Stimulated activated CD8-positive, alpha-beta memory T cell treated with anti-CD3 and anti-CD28 coated beads, Interleukin-15, amount 100 ng/mL, for 4 hours (primary cell): ENCODE measurements at regions not wholly inside any gene's neighbourhood (a gene's known extent, or its start where the extent isn't known, plus 50 kb on each side); places are given as distances from the start of the nearest gene placed in this dataset.
"Not testable (repeated sequence)": the region's sequence is repeated elsewhere in the genome, so short reads cannot be mapped to it uniquely, and the experiment has no call there.

Experiments
- DNase-seq, 2 donors: peaks; one replicate each; pipeline ENCODE4 v3.0.0-alpha.2; 2020; ENCODE audit warnings: low read depth in 2 of 2

DNA sequence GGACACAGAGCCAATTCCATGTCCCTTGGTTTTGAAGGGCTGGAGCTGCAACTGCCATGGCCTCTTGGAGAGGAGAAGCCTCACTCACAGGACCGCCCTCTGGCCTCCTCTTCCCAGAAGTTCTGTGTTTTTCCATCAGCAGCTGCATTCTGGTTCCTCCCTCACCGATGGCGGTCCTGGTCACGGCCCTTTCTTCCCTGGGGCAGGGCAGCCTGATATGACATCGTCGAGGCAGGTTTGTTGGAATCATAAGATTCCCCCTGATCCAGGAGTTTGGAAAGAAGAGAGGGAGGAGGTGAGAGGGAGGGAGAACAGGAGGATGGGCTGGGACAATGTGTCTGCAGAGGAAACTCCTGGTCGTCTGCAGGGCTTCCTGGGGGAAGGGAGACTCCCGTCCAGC, 82.7 kb upstream of the PDZD8 start:
- no peak for DNase-seq

DNA sequence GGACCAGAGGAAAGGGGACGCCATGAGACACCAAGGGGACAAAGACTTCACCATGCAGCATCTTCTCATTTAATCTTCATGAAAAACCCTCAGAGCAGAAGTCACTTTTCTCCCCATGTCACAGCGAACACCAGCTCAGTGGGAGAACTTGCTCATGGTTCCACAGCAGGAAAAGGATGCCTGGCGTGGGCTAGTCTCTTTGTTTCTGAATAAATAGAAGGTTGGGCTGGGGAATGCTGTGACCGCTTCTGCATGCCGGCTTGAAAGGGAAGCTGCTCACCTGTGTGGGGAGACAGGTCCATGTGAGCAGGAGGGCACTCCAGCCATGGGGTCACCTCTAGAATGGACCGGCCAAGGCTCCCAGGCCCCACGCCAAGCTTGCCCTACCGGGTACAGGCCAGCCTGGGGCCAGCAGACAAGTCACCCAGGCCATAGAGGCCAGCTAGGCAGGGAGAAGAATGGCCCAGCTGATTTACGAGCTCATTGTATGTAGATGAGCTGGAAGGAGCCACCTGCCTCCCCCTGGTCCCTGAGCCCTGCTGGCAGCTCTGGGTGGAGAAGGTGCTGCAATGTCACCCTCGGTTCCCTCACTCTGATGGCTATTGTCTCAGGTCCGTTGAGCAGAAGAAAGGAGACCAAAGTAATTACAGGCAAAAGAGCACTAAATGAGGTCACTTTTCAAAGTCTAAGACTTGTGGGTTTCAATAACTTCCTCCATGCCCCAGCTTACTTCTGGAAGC, 82.0 kb upstream of the PDZD8 start:
- DNase-seq = no peak

DNA sequence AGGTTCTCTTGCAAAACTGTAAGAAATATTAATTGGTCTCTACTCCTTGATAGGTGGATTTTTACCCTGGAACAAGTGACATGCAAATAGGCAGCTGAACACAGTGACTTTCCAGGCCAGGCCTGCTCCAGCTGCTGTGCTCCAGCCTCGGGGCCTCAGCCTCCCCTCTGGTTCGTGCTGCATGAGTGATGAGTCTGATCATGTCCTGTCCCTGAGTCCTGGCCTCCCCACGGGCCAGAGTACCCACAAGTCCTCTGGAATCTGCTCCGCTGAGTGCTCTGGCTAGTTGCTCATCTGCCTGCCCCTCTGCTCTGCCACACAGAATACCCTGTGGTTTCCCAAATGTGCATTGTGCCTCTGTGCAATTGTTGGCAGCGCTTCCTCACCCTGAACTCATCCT, 80.1 kb upstream of the PDZD8 start:
- DNase-seq = no peak

DNA sequence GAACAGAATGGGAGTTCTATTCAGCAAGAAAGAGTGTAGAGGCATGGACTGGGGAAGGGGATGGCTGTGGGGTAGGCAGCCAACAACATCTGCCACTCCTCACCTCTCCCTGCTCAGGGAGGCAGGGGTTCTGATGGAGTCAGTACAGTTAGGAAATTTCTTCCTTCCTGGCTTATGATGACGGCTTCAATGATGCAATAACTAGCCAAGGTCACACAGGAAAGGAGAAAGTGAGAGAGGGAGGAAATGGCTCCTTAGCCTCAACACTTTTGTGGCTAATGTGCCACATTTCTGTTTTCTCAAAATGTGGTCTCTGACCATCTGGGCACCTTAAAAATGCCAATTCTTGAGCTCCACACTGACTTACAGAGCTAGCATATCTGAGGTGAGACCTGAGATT, 79.3 kb upstream of the PDZD8 start:
- no peak for DNase-seq

DNA sequence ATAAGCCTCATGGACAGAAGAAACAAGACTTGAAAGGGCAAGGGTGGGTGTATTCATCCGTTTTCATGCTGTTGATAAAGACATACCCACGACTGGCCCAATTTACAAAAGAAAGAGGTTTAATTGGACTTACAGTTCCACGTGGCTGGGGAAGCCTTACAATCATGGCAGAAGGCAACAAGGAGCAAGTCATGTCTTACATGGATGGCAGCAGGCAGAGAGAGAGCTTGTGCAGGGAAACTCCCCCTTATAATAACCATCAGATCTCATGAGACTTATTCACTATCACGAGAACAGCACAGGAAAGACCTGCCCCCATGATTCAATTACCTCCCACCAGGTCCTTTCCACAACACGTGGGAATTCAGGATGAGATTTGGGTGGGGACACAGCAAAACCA, 78.2 kb upstream of the PDZD8 start:
- DNase-seq = not testable (repeated sequence)

DNA sequence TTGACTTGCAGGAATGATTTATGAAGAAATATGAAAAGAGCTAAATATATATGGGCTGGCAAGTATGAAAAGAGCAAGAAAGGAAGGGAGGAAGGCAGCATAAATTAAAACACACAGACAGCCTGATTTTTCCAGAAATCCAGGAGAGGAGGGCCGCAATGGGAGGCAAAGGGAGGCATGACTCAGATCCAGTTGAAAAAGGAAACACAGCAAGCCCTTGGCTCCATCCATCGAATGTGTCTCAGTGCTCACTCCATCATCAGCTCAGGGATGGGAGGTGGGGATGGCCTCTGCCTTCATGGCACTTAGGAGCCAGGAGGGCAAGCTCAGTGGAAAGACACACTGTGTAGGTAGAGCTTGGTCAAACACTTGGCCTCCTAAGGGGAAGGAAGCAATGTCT, 75.7 kb upstream of the PDZD8 start:
- DNase-seq = no peak

DNA sequence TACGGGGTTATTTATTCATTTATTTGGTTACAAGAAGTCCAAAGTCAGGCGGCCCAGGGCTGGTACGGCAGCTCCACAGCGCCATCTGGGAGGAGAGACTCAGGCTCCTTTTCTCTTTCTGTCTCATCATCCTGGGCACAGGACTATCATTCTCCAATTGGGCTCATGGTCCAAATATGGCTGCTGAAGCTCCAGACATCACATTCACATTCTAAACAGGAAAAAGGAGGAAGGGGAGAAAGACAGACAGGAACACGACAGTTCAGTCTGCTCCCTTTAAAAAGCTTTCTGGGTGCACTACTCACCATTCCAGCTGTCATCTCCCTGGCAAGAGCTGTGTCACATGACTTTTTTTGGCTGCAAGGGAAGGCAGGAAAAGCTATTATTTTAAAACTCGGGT, 74.4 kb upstream of the PDZD8 start:
- no peak for DNase-seq

DNA sequence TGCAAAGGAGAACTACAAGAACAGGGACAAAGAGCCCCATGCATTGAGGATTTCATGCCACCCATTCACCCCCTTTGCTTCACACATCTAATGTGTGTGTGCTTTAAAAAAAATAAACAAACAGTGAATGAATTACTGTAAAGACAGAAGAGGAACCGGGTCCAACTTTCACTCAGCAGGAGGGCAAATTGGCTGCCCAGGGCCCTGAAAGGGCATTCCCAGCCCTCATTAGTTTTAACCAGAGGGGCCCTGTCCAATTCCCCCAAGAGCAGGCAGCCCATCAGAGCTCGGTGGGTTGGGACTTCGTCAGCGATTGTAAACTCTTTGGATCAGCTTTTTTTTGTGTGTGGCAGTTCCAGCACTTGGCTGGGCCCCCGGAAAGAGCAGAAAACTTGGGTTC, 73.6 kb upstream of the PDZD8 start:
- no peak for DNase-seq

DNA sequence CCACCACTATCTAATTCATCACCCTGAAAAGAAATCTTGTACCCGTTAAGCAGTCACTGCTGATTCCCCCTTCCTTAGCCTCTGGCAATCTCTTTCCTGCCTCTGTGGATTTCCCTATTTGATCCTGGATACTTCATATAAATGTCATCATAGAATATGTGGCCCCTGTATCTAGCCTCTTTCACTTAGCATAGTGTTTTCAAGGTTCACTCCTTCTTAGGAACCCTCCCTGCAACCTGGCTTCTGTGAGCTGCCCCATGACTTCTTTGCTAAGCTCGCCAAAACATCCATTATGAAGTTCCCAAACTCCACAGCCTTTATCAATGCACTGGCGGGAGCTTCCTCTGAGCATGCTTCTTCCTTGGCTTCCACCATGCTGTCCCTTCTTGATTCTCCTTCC, 70.8 kb upstream of the PDZD8 start:
- DNase-seq = no peak

DNA sequence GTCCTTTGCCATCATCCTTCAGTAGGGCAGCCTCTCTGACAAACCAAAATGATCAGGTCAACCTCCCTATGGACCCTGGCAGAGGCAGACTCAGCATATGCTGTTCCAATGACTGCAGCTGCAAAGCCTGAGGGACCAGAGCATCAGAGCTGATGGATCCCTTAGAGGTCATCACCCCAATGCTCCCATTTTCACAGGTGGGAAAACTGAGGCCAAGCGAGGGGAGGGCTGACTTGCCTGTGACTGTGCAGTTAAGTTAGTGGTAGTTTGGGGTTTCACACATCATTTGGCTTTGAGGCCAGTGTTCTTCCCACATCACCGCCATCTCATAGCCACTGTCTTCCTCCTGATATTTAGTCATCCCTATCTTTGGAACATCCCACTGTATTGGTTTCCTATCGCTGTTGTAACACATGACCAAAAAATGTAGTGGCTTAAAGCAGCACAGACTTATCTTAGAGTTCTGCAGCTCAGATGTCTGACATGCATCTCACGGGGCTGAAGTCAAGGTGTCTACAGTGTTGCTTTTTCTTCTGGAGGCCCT, 69.3 kb upstream of the PDZD8 start:
- DNase-seq = no peak

DNA sequence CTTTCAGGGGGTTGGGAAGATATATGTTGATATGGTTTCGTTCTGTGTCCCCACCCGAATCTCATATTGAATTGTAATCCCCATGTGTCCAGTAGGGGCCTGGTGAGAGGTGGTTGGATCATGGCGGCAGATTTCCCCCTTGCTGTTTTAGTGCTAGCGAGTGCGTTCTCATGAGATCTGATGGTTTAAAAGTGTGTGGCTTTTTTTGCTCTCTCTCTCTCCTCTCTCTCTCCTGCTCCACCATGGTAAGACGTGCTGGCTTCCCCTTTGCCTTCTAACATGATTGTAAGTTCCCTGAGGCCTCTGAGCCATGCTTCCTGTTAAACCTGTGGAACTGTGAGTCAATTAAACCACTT, 68.4 kb upstream of the PDZD8 start:
- no peak for DNase-seq

DNA sequence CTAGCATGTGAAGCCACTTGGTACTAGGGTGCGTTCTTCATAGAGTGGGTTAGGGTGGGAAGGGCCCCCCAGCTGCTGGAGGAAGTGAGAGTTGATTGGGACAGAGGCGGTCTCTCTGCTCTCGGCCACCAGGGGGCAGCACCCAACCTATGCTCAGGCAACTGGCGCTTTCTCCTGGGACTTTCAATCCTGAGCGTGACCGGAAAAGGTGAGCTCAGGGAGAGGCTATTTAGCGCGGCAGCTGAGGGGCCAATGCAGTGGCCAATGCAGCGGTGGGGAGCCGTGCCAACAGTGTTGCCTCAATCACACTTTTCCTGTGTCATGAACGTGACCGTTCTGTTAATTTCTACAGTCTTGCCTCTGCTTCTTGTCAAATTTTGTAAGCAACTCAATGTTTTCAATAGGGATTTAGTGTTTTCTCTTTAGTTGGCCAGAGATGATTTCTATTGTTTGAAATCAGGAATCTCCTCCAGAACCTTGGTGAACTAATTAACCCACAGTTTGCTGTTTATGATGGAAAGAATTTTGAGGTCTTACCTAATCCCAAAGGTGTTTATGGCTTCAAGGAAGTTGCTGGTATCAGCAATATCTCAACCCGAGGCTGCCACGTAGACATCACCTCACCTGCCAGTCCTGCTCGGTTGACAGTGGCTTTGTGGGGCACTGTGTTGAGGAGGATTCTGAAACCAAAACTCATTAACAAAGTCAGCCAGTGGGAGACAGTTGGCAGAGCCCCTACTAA, 67.9 kb upstream of the PDZD8 start:
- DNase-seq = peak in 1 of 2 donors; percentile 6

DNA sequence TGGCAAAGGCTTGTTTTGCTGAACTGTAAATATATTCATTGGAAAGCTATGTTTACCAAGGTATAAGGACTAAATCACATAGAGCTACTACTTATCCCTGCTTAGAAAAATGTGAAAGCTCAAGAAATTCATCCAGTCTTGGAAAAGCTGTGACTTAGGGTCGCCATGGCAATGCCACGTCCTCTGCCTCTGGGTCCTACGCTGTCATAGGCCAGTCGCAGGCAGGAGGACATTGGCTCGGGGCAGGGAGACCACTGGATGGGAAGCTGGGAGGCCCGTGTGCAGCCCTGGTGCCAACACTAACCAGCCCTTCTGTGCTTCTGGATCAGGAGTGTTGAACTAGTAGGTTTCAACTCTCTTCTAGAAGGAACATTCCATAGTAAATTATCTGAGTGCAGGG, 67.3 kb upstream of the PDZD8 start:
- no peak for DNase-seq

DNA sequence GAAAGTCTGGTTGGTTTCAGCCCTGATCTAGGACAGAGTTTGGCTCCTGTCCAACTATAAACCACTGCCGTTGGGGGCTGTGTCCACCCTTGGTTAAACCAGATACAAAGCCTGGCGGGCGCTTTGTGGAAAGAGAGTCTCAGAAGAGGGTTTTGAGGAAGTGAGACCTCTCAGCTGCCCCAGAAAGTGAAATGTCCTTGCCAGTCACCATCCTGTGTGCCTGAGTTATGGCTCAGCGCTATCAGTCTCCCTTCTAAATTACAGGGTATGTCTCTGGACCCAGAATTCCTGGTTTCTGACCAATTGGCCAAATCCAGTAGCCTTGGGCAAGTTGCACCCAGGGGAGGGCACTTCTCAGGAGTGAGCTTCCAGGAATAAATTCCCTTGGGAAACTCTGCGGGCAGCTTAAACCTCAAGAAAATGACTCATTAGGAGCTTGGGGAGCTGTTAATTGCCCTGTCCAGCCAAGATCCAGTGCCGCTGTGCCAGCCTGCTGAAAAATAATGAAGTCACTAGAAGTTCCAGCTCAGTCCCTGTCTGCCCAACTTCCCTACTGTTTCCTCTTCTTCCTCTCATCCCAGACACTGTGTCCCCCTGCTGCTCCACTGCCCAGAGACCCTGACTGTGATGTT, 66.7 kb upstream of the PDZD8 start:
- no peak for DNase-seq

DNA sequence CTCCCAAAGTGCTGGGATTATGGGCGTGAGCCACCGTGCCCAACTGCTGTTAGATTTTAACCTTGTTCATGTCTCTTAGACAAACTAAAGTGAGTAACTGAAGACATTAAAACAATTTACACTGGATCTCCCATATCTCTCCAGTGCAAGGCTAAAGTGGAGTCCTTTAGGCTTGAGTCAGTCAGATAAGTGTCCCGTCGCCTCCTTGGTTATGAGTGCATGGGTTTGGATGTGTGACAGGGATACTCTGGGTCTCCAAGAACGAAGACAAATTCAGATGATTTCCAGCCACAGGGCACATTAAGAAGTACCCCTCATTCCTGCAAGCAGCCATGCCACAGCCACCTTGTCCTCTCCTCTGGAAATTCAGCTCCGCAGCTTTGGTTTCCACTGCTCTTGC, 66.1 kb upstream of the PDZD8 start:
- no peak for DNase-seq

DNA sequence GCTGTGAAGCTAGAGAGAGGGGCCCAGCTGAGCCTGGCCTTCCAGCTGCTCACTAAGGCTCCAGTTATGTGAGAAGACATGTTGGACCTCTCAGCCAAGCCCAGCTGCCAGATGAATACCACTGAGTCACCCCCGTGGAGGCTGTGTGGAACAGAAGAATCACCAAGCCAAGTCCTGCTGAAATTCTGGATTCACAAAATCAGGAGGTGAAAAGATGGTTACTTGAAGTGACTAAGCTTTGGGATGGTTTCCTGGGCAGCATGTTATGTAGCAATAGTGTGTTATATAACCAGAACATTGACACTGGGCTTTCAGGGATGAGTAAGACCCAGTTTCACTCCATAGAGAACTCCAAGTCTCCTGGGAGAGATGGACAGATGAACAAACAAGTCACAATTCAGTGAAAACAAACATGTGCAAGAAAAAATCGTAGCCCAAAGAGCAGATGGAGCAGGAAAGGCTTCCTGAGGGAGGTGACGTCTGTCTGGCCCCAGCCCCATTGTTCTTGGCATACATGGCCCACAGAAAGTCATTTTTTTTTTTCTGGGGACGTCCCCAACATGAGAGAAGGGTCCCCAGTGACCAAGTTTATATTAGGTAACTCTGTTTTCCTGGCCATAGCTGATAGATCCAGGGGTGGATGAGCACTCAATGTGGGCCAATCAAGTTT, 64.1 kb upstream of the PDZD8 start:
- DNase-seq = no peak

DNA sequence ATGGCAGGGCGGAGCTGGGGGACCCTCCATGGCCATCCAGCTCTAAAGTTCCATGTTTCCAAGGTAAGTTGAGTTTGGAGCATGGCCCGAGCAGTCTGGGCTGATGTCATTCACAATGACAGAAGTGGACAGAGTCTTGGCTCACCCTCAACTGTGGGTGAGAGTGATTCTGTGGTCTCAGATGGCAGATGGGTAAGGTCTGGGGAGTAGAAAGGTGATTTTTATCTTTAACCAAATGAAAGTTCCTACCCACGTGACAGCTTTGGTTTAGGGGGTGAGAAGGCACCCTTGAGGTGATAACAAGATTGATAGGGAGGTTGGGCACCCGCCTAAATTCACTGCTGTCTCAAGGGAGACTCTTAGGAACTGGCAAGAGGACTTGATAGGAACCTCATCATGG, 57.6 kb upstream of the PDZD8 start:
- DNase-seq = no peak

DNA sequence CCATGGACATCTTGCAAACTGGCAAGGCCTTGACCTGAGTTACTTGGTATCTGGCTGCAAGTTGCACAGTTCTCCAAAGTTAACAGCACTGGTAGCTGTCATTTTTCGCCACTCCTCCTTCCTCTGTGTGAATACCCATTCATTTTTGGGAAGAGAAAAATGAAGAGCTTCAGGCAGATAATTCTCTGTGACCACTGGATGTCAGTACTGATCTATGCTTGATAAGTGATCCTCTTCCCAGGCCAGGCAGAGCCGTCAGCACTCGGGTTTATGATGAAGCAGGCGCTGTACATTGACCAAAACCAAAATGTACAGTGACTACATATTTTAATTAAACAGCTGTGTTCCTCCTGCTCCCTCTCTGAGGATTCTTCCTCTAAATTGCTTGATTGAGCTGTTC, 55.9 kb upstream of the PDZD8 start:
- no peak for DNase-seq

DNA sequence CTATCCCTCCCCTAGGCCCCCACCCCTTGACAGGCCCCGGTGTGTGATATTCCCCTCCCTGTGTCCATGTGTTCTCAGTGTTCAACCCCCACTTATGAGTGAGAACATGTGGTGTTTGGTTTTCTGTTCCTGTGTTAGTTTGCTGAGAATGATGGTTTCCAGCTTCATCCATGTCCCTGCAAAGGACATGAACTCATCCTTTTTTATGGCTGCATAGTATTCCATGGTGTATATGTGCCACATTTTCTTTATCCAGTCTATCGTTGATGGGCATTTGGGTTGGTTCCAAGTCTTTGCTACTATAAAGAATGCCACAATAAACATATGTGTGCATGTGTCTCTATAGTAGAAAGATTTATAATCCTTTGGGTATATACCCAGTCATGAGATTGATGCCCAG, 55.3 kb upstream of the PDZD8 start:
- not testable (repeated sequence) for DNase-seq

DNA sequence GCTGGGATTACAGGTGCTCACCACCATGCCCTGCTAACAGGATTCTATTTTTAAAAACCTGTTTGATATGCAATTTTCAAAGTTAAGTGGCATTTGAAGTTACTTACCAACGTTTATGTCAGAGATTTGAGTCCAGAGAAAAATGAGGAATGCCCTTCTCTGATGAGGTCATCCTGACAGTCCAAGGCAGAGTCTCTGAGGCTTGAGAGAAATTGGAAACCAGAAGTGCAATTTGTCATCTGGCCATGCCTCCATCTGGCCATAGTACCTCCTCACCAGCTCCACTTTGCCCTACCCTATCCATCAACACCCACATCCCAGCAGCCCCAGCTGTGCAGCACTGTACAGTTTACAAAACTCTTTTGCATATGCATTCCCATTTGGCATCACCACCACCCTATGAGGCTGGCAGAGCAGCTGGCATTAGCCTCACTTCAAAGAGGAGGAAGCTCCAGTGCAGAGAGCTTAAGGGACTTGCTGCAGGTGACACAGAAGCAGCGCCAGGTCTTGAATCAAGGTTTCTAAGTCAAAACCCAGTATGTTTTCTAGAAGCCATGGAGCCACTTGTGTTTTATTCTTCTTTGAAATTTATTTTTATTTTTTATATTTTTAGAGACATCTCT, 54.5 kb upstream of the PDZD8 start:
- no peak for DNase-seq

DNA sequence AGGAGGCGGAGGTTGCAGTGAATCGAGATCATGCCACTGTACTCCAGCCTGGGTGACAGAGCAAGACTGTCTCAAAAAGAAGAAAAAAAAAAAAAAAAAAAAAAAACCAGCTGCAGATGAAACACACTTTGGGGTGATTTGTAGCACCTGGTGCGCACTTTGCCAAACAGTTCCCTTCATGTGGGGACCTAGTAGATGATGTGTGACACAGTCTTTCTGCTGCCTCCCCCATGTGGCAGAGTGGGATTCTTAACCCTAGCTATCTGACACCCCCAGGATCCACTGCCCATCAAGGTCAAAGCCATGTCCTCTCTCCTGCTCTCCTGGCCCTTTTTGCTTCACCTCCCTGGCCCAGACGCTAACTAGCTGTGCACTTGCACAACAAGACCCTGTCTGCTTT, 52.1 kb upstream of the PDZD8 start:
- DNase-seq = no peak

DNA sequence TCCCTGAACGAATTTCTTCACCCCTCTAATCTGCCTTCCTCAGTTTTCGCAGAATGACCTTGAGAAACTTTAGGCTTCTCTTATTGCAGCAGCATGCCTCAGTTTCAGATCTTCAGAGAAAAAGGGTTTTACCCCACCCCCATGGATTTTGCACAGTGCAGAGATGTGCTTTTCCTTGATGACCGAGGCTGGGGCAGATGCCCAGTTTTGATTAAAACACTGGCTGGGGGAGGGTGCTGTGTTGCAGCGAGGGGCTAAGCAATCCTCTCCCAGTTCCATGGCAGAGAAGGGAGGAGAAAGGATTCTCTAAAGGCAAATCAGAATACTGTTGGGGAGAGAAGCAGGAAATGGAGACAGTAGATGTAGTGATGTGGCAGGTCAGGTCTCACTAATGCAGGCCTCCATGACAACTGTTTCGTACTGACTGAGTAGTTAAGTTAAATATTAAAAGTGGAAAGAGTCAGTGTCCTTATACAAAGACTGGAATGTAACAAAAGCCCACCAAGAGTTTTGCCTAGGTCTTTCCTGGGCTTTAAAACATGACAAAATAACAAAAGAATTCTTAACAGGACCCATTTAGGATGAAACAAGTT, 50.8 kb upstream of the PDZD8 start:
- DNase-seq = no peak
